GM21717 (cell line): ENCODE measurements at regions not wholly inside any gene's neighbourhood (a gene's known extent, or its start where the extent isn't known, plus 50 kb on each side); places are given as distances from the start of the nearest gene placed in this dataset.
"Not testable (repeated sequence)": the region's sequence is repeated elsewhere in the genome, so short reads cannot be mapped to it uniquely, and the experiment has no call there.

Experiments used
- ATAC-seq: cut with Tn5 transposase; IDR thresholded peaks from one replicate; pipeline ENCODE4 v1.9.1; 2021; ENCODE audit warnings: mild to moderate bottlenecking, moderate library complexity; ENCODE audit not compliant: unreplicated experiment

DNA sequence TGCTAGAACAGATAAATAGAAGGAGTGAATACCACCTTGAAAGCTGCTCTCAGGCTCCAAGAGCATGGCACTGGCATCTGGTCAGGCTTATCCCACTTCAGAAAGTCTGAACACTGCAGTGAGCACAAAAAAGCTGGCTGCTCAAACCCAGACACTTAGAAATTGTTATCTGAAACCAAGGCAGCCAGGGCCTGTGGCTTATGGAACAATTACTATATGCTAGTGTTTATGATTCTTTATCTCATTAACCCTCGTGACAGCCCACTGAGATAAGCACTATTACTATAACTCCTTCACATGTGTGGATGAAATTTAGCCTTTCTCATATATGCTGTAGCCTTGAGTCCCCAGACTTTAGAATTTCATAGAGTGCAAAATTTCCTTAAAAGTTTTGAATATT lies 400.2 kb downstream of the RAB38 start:
- no peak for ATAC-seq

DNA sequence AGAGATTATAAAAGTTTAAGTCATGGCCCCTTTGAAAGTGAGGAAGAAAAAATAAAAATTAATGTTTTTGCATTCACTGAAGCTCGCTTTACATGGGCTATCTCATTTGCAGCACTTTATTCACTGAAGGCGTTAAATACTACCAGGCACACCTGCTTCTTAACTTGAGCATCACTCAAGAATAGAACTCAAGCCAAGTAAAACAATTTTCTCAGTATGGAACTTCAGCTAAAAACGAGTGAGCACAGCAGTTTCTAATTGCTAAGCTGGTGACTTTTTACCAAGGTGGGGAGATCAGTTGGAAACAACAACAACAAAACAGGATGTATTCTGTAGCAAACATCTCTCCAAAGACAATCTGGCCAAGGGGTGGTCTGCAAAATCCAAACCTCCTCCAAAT lies 405.6 kb downstream of the RAB38 start:
- no peak for ATAC-seq

DNA sequence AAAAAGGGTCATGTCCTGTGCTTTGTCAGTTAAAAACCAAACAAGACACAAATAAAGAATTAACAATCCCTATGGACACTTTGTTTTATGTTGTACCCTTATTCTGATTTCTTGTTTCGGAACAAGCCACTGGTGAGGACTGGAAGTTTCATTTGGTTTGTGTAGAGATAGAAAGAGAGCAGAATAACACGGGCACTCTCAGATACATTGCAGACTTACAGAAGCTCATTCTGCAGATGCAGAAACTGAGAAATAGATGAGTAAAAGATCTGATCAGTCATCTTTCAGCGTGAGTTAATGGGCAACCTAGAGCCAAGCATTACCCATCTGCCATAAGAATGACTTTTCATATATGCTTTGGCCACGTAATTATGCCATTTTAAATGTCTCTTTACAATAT lies 407.6 kb downstream of the RAB38 start:
- ATAC-seq = no peak

DNA sequence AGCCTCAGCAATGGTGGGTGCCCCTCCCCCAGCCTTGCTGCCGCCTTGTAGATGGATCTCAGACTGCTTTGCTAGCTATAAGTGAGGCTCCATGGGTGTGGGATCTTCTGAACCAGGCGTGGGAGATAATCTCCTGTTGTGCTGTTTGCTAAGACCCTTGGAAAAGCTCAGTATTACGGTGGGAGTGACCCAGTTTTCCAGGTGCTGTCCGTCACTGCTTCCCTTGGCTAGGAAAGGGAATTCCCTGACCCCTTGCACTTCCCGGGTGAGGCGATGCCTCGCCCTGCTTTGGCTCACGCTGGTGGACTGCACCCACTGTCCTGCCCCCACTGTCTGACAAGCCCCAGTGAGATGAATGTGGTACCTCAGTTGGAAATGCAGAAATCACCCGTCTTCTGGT lies 411.2 kb downstream of the RAB38 start:
- not testable (repeated sequence) for ATAC-seq

DNA sequence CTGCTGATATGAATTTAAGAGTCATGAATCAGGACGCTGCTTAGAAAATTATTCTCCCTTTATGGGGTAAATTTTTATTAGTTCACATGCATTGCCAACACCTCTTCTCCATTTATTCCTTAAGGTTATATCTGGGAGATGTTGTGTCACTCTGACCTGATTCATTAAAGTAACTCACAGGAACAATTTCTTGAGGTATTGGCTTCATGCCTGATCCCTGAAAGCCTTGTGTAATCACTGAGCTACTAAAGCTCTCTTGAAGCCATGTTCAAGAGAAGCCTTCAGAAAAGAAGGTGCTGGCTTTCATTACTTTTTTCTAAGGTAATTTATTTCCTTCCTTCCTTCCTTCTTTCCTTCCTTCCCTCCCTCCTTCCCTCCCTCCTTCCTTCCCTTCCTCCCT lies 420.6 kb downstream of the RAB38 start:
- ATAC-seq = no peak

DNA sequence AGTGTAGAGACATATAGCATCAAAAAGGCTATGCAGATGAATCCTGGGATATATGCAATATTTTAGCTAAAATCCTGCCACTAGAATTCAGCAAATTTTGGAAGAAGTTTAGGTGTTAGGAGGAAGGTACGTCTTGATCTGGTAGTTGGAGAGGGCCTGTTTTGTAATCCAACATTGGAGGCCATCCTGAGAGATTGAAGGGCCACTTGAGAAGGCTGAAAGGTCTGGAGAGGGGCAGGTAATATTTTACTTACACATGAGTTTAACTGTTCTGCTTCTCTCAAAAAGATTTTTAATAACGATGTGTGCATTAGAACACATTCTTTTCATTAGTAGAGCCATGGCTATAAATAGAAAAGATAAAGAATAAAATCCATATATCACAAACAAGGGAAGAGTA lies 422.1 kb downstream of the RAB38 start:
- ATAC-seq = no peak

DNA sequence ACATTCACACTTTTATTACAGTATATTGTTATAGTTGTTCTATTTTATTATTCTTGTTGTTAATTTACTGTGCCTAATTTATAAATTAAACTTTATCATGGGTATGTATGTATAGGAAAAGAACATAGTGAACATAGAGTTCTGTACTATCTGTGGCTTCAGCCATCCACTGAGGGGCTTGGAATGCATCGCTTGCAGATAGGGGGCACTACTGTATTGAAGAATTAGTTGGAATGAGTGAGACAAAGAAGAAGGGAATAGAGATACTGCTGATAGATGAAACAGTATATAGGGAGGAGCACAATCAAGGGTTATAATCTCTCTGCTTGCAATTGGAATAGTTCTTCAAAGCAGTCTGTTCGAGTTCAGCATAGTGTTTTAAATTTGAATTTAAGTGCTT lies 432.2 kb downstream of the RAB38 start:
- ATAC-seq = no peak

DNA sequence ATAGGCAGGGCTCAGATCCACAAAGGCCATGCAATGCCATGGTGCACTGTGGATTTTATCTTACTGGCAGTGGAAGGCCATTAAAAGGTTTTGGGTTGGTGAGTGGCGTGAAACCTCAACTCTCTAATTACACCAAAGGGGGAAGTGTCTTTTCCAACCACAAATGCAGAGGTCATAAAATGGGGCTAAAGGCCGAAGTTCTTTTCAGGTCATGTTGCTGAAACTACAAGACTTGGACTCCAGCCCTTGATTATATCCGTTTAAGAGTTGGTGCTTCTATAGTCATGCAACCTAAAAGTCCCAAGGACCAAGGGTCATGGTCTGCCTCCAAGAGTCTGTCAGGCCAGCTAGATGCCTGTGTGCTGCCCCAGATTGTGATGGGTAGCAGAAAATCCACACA lies 434.3 kb downstream of the RAB38 start:
- ATAC-seq = no peak

DNA sequence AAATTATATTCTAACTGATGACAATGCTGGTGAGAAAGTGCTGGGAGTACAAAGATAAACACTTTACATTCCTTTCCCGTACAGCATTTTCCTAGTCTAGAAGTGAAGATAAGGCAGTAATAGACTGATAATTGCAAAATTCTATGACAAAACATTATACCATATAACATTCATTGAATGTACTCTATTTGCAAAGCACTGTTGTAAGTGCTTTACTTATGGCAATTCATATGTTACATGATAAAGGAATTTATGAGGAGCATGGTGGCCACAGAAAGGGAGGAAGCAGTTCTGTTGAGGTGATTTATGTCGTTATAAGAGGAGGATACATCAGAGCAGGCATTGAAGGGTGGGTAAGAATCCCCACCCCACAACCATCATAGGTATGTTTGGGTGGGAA lies 434.8 kb downstream of the RAB38 start:
- ATAC-seq = no peak

DNA sequence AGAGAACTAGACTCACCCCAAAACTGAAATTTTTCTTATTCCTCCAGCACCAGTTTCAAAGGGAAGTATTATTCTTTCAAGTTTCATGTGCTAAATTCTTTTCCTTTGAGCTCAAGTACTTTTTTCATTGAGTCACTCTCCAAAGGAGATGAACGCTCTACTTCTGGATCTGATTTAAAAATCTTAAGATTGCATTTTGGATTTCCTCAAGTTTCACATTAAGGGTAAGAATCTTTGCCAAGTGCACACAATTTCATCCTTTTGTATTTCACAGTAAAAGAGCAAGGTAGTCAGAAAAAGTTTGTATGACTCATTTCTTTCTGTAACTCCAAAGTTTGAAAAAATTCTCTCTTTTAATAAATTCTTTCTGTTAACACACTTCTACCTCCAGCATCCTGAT lies 435.5 kb downstream of the RAB38 start:
- ATAC-seq = no peak

DNA sequence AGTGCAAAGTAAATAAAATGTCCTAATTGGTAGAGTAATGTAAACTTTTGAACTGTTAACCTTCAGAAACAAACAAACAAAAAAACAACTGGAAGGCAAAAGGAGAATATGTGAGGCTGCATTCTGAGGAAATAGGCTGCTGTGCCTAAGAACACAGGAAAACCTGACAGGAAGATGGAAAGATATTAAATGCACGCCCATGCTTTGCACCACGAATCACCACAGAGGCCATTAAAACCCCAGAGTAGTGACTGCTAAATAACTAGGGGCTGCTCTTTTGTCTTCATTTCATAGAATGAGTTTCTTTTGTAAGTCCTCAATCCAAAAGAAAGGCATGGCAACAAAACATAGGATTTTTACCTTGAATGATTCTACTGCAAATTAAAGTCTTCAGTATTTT lies 436.0 kb downstream of the RAB38 start:
- ATAC-seq = no peak

DNA sequence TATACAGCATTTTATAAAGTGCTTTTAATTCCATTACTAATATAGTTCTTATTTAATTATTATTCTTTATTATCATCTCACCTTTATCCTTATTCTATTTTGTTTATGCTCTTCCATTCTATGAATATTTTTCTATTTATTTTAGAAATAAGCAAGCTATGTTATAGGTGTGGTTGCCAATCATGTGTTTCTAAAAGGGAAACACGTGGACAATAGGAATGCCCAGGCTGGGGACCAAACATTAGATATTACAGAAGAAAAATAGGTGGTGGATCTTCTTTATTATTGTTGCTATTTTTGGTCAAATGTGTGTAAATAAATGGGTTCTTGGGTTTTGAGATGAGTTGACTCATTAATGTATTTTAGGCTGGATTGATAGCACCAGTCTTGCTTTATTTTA lies 438.3 kb downstream of the RAB38 start:
- ATAC-seq = no peak

DNA sequence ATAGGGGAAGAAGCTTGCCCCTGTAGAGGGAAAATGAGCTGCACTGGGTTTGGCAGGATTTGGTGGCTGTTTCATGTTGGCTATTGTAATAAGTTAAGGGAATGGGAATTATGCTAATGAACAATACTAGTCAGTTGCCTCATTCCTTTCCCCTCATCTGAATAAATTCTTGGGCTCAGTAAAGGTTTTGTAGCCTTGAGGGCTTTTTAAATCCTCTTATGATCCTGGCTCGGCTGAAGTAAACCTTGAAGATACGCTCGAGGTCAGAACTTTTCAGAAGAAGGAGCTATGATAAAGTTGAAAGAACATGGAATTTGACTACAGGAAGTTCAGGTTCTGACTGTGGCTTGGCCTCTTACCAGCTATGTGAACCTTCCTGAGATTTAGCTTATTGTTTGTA lies 448.7 kb downstream of the RAB38 start:
- no peak for ATAC-seq

DNA sequence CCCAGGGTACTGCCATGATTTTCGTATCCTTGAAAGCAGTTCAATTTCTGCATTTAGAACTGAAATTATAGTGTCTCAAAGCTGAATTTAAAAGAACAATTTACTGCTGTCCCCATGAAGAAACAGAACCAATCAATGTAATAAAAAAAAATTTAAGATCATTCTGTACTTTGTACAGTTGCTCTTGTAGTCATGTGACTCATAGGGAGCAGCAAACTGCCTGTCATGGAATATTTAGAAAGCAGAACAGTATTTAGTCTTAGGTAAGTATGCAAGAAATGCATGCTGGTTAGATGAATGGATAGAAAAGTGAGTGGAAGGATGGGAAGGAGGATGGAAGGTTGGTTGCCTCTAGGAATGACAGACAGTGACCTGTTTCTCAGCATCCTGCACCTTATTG lies 450.9 kb downstream of the RAB38 start:
- no peak for ATAC-seq

DNA sequence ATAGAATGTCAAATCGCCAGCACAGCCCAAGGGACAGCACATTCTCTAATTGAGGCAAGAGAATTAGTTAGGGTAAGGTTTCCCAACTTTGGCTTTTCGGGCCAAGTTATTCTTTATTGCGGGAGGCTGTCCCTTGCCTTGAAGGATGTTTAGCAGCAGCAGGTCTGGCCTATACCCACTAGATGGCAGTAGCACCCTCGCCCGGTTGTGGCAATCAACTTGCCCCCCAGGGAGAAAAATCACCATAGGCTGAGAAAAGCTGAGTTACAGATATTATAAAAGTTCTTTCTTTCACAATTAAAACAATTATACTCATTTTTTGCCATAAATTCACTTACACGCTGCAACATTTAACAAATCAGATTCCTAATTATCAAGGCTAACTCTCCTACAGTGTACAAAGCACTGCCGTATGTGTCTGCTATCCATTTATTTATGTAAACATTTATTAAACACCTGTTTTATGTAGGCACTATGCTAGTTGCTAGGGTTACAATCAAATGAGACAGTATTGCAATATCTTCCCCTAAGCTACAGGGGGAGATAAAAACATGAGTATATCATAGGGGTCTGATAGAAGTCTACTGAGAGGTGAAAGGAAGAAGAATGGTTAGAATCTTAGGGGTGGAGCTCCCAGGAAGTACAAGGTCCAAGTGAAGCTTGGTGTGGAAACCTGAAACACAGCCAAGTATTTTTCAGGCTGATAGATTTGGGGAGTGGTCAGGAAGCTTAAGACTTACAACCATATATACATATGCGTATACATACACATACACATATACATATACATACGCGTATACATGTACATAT lies 452.3 kb downstream of the RAB38 start:
- no peak for ATAC-seq

DNA sequence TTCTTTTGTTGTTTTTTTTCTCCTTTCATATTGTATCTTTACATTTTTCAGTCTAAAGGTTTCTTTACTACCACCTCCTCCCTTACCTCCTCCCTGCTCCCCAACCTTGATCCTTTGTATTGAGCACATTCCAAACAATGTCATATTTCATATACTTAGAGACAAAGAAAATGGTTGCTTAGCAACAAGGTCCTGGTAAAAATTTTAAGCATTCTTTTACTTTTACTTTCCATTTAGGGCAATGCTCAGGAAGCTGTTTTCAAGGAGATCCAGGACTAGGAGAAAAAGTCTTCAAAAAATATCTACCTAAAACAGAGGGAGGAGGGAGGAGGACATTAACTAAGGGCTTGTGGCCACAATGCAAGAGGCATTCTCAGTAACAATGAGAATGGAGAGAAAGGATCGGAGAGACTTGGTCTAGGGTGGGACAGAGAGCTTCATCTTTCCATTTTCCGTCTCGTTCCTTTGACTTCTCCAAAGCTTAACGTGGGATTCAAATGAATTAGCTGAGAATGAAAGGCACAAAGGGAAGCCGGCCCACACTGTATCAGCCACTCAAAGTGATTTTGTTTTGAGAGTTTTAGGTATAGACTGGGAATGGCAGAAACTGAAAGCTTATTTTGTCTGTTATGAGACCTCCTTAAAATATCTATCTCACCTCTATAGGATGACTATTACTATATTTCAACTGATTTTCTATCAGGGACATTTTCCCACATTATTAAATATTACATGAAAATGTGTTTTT lies 455.7 kb downstream of the RAB38 start:
- ATAC-seq = no peak

DNA sequence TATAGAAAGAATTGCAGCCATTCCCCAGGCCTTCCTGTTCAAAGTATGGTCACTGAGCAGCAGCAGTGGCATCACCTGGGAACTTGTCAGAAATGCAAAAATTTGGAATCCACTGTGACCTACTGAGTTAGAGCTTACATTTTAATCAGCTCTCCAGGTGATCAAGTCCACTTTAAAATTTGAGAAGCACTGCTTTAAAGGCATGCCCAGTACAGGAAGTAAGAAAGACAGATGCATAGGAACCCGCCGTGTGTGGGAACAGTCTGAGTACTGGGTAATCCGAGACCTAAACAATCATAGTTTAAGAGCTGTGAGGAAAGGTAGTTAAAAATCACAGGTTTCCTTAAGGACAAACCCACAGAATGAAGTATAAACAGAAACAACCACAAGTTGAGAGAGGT lies 462.4 kb downstream of the RAB38 start:
- ATAC-seq = no peak

DNA sequence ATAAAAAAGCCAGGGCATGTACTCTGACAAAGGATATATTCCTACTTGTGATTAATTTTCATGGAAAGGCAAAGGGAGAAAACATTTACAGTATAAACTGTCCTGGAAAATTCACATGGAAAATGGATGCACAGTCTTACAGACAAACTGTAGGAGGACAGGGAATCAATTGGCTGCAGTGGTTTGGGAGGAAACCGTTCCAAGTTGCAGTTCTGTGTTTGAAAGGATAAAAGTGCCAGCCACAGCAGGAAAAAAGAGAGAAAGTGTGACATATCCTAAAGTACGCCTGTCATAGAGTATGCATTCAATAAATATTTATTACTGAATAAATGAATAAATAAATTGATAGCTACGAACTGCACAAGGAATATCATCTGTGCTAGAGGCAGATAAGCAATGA lies 462.9 kb downstream of the RAB38 start:
- ATAC-seq = no peak

DNA sequence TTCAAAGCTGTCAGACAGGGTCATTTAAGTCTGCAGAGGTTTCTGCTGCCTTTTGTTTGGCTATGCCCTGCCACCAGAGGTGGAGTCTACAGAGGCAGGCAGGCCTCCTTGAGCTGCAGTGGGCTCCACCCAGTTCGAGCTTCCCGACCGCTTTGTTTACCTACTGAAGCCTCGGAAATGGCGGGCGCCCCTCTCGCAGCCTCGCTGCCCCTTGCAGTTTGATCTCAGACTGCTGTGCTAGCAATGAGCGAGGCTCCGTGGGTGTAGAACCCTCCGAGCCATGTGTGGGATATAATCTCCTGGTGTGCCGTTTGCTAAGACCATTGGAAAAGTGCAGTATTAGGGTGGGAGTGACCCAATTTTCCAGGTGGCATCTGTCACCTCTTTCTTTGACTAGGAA lies 471.7 kb downstream of the RAB38 start:
- not testable (repeated sequence) for ATAC-seq

DNA sequence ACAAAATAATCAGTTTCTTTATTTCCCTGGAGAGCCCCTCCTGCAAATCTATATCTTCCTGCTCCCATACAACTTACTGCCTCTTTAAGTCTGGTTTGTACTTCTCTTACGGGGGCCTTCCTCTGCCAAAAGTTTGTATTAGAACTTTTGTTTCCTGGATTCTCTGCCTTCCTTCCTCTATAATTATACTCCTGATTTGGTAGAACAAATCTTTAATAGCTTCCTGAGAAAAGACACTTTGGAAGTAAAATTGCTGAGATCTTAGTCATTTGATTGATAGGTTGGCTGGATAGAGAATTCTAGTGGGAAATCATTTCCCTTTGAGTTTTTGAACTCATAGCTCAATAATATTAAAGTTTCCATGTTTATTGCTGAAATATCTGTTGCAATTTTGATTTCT lies 499.2 kb downstream of the RAB38 start:
- no peak for ATAC-seq

DNA sequence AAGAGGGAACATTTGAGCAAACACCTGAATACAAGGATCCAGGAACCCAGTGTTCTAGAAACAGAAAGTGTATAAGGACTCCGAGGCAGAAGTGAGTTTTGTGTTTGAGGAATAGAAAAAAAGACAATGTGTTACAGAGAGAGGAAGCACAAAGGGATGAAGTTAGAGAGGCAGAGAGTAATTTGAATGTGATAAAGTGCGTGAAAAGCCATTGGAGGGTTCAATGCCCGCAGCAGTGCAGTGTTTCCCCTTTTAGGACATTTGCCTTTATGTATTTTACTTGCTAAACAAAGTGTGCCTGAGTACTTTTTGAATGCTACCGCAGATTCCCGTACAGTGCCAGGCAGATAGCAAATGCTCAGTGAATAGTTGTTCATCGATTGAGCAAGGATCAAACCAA lies 508.5 kb downstream of the RAB38 start:
- ATAC-seq = no peak

DNA sequence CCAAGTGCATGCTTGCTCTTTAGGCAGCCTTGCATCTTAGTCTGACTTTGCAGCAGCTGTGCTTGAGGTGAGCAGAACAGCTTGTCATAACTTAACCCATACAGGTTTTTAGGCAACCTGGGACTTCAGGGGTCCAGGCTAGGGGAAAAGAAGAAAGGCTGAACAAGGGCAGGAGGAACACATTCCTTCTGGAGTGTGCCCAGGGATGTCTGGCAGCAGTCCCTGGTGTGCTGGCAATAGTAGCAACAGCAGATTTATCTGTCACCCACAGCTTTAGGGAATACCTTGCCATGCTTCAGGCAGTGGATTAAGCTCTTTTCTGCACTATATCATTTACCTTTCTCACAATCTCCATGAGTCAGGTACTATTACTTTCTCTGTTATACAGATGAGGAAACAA lies 513.0 kb downstream of the RAB38 start:
- ATAC-seq = no peak
